ENCODE measurements at regions not wholly inside any gene's neighbourhood (a gene's known extent, or its start where the extent isn't known, plus 50 kb on each side); places are given as distances from the start of the nearest gene placed in this dataset.

DNA sequence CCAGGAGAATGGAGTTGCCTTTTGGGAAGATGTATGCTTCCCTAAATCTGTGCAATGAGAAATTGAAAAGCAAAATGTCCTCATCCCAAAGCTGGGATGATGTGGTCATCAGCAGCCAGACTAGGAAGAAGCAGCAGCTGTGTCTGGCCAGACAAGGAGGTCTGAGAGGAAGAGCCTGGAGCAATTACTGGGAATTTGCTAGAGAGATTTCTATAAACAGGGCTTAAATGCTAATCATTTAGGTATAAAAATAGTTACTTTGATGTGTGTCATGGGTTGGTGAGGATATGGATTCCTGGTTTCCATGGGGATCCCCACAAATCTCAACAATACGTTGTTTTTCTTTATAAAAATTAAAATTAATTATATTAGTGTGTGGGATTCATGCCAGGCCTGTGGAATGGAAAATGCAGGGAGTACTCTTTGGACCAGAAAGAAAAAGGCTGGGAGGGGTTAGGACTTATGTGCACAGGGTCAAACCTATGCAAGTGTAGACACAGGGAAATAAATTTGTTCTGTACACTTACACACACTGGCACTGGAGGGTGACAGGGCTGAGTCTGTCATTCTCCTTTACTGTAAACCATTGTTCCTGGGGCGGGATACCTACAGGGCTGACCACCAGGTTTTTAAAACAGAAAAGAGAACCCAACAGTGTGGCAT lies 58.7 kb upstream of the TRPC7 start:
- Mint-ChIP-seq H3K36me3 (ENCODE audit: low read depth, unreplicated experiment) (no peaks in the 10 kb centered on the region), H3K4me1 (ENCODE audit: unreplicated experiment) (peaks cover 6% of the 10 kb centered on the region), H3K4me3 (ENCODE audit: unreplicated experiment) (no peak overlapping the region), H3K27ac (ENCODE audit: unreplicated experiment) (no peak overlapping the region), H3K27me3 (ENCODE audit: unreplicated experiment) (no peaks in the 10 kb centered on the region), H3K9me3 (ENCODE audit: unreplicated experiment) (no peaks in the 10 kb centered on the region)
- TF ChIP-seq CTCF (IDR thresholded peaks at IDR 0.05; ENCODE audit: unreplicated experiment), result no peak
- no peak for DNase-seq (ENCODE audit: low spot score)

DNA sequence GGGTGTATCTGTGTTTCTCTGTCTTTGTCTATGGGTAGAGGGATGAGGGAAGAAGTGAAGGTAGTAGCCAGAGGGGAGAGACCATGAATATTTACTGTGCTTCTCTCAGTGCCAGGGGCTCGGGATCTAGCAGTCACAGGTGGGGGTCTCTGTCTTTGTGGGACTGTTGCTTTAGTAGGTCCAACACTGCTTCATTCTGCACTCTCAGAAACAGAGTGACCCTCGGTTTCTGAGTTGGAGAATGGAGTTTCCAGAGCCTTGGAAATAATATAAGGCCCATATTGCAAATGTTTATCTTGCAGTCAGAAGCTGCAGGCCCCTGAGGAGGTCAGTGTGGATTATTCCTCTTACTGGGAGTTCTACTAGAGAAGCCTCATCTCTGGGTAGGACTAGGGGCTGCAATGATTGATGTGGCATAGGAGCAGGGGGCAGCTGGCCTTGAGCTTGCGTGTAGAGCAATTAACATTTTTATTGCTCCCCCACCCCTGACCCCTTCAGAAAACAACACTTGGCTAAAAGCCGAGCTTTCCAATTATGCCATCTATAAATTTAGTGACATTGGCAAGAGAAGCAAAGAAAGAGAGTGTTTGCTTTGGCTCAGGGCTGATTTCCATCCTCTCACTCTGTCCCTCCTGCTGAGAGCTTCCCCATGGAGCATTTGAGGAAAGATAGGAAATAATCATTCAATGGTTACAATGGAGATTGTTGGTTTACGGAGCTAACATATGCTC lies 55.0 kb upstream of the TRPC7 start:
- DNase-seq (ENCODE audit: low spot score), result no peak
- Mint-ChIP-seq H3K36me3 (ENCODE audit: low read depth, unreplicated experiment) (no peaks in the 10 kb centered on the region), H3K27ac (ENCODE audit: unreplicated experiment) (no peak overlapping the region), H3K4me3 (ENCODE audit: unreplicated experiment) (no peak overlapping the region), H3K27me3 (ENCODE audit: unreplicated experiment) (no peaks in the 10 kb centered on the region), H3K4me1 (ENCODE audit: unreplicated experiment) (peaks cover 6% of the 10 kb centered on the region), H3K9me3 (ENCODE audit: unreplicated experiment) (no peaks in the 10 kb centered on the region)
- no peak for TF ChIP-seq CTCF (IDR thresholded peaks at IDR 0.05; ENCODE audit: unreplicated experiment)

GRCh38 chr5:136418301-136418700 lies 53.0 kb upstream of the TRPC7 start:
- Mint-ChIP-seq H3K36me3 (ENCODE audit: low read depth, unreplicated experiment) (no peaks in the 10 kb centered on the region), H3K27me3 (ENCODE audit: unreplicated experiment) (no peaks in the 10 kb centered on the region), H3K27ac (ENCODE audit: unreplicated experiment) (no peak overlapping the region), H3K4me1 (ENCODE audit: unreplicated experiment) (peaks cover 2% of the 10 kb centered on the region), H3K4me3 (ENCODE audit: unreplicated experiment) (no peak overlapping the region), H3K9me3 (ENCODE audit: unreplicated experiment) (no peaks in the 10 kb centered on the region)
- no peak for TF ChIP-seq CTCF (IDR thresholded peaks at IDR 0.05; ENCODE audit: unreplicated experiment)
- no peak for DNase-seq (ENCODE audit: low spot score)
